GM21367 (cell line): ENCODE measurements at regions not wholly inside any gene's neighbourhood (a gene's known extent, or its start where the extent isn't known, plus 50 kb on each side); places are given as distances from the start of the nearest gene placed in this dataset.

Experiments
- ATAC-seq: cut with Tn5 transposase; IDR thresholded peaks from one replicate; pipeline ENCODE4 v1.9.1; 2021; ENCODE audit not compliant: unreplicated experiment

GRCh38 chr7:124692425-124692824 lies 73.2 kb downstream of the GPR37 start:
- ATAC-seq = no peak

GRCh38 chr7:124690840-124691239 lies 74.8 kb downstream of the GPR37 start:
- ATAC-seq = no peak

GRCh38 chr7:124689931-124690330 lies 75.7 kb downstream of the GPR37 start:
- no peak for ATAC-seq

DNA sequence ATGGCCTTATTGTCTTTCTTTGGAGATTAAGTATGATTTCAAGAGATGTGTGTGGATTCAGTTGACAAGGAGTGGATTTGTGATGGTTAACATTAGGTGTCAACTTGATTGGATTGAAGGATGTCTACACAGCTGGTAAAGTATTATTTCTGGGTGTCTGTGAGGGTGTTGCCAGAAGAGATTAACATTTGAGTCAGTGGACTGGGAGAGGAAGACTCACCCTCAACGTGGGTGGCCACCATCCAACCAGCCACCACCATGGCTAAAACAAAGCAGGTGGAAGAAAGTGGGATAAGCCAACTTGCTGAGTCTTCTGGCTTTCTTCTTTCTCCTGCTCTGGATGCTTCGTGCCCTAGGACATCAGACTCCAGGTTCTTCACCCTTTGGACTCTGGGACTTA lies 76.1 kb downstream of the GPR37 start:
- ATAC-seq = no peak

- no peak for ATAC-seq
These were observed 76.6 kb downstream of the GPR37 start for GRCh38 chr7:124688991-124689390.

DNA sequence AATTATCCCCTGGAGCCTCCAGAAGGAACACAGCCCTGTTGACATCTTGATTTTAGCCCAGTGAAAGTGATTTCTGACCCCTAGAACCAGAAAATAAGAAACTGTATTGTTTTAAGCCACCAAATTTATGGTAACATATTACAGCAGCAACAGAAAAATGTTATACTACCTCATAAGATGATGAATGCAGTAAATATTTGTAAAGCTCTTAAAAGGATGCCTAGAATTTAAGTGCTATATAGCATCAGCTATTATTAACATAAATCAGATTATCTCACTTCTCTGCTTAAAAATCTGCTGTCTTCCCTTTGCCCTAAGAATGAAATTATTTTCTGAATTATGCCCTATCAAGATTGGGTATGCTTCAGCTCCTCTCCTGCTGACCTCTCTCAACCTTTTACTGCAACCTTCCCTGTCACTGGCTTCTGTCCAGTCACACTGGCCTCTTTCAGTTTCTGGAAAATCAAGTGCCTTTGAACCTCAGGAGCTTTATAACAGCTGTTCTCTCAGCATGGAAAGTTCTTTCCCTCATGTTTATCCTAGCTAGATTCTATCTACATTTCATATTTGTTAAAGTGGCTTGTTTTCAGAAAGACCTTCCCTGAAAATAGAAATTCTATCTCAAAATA lies 78.9 kb downstream of the GPR37 start:
- no peak for ATAC-seq

DNA sequence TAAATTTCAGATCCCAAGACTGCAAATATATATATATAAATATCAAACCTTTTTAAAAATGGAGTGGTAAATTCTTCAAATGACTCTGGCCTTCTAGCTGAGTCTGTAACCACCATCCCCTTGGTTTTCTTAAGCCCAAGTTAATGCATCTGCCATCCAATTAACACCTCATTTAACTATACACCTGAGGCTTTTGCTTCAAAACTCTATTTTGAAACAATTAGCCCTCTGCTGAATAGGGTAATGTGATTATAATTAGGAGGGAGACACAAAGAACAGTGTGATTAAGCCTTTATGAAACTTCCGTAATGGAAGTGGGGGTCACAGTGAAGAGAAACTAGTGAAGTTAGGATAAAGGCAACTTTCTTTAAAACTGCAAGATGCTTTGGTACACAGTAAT lies 83.6 kb downstream of the GPR37 start:
- ATAC-seq = no peak

GRCh38 chr7:124680304-124680703 lies 85.3 kb downstream of the GPR37 start:
- no peak for ATAC-seq

DNA sequence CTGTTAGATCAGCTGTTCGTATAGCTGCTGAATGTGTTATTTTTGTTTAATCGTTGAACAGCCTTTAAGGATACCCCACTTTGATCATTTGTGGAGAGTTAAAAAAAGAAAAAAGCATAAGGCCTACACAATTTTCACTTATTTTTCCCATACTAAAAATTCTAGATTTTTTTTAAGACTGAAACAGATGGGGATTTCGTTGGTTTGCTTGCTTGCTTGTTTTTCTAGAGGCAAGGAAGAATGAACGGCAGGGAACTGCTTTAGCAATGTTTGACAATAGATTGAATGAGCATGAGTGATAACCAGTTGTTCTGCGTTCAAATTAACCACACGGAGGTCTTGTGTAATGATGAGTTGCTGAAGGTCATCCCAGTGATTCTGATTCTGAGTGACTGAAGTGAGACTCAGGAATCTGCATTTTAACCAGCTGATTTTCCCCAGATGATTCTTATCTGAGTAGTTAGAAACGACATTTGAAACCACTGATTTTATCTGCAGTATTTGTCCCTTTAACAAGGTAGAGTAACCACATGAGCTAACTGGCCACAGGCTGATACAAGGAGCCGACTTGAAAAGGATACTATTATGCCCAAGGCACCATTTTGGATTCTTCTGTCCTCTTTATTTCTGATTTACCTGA lies 85.9 kb downstream of the GPR37 start:
- no peak for ATAC-seq

DNA sequence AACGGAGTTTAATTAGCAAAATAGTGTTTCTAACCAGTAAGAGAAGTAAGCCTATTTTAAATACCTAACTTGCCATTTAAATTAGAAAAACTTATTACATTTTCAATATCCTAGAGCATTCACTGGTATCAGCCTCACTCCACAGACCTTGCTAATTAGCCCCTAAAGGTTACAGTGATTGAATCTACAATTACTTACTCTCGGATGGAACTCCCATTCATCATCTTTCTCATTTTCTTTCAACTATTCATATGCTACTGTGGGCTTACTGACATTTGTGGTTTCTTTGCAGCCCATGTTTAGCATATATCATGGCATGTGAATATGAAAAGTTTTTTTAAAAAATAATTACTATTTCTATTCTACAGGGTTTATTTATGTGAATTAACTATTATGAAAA lies 86.4 kb downstream of the GPR37 start:
- no peak for ATAC-seq

- ATAC-seq = no peak
These were observed 91.1 kb downstream of the GPR37 start for GRCh38 chr7:124674451-124674850.

DNA sequence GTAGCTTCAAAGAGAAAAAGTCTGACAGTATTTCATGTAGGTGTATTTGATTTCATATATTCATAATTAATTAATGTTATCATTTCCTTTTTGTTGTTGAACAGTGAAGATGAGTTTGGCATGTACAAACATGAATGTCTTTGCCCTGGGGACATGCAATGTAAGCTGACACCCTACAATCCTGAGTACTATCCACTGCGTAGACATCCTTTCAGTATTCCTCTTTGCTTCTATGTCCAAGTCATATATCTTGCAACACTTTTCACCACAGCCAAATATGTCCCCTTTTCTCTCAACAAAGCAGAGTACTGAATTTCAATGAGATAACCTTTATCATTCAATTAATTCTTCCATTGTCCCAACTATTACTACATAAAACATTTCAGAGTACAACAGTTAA lies 93.6 kb downstream of the GPR37 start:
- no peak for ATAC-seq

DNA sequence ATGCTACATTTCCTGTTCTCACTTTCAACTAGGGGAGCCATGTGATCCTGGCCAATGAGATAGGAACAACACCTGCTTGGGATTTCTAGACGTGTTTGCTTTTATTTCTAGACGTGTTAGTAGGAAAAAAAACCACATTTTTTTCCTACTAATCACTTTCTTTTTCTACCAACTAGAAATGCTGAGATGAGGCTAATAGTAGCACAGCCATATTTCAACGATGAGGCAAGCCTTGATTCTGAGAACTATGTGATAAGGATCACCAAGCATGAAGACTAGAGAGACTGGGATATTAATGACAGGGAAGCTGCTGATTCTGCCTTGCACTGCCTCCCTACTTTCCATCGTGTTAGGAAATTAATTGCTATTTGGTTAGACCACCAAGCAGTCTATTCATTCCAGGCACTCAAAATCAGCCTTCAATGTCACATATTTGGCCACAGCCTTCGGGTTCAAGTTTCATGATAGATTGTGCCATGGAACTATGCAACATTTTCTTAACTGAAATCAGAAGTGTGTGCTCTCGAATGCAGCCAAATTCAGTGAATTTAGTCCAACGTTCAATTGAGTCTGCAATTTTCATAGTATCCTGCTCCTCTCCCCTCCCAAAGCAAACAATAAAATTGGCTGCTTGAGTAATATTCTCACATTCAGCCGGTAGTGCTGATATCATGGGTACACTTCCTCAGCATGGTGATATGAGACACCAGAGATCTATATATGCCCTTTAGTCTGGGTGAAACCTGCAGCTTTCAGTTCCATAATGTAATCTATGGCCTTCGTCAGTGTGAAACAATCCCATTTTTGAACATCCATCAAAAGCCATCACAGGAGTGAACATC lies 98.1 kb downstream of the GPR37 start:
- ATAC-seq = no peak

DNA sequence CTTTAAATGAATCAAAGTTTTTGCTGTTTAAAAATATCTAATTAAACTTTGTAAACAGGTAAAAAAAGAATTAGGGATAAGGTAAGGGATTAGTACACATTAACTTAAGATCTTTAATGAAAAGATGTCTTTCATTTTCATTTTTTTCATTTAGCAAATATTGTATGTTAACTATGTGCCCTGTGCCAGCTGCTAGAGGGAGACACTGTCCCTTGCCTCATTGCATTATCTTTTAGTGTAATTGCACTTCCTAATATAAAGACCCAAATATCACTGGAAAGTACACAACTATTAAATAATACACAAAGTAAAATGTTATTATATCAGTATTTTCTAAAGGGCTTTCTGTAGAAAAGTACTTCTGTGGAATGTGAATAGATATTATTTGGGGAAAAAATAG lies 102.7 kb downstream of the GPR37 start:
- no peak for ATAC-seq

GRCh38 chr7:124662372-124662771 lies 103.2 kb downstream of the GPR37 start:
- no peak for ATAC-seq

DNA sequence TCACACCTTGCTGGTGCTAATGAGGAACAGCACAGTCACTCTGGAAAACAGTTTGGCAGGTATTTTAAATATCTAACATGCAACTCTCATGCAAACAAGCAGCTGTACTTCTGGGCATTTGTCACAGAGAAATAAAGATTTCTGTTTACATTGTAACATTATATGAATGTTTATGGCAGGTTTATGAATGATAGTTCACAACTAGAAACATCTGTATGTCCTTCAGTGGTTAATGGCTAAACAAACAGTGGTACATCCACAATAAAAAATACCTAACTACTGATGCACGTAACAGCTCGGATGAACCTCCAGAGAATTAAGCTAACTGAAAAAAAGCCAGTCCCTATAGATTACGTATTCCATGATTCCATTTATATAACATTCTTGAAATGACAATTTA lies 109.6 kb downstream of the GPR37 start:
- ATAC-seq = no peak

GRCh38 chr7:124652237-124652636 lies 113.4 kb downstream of the GPR37 start:
- no peak for ATAC-seq

GRCh38 chr7:124651136-124651535 lies 114.5 kb downstream of the GPR37 start:
- ATAC-seq = no peak

DNA sequence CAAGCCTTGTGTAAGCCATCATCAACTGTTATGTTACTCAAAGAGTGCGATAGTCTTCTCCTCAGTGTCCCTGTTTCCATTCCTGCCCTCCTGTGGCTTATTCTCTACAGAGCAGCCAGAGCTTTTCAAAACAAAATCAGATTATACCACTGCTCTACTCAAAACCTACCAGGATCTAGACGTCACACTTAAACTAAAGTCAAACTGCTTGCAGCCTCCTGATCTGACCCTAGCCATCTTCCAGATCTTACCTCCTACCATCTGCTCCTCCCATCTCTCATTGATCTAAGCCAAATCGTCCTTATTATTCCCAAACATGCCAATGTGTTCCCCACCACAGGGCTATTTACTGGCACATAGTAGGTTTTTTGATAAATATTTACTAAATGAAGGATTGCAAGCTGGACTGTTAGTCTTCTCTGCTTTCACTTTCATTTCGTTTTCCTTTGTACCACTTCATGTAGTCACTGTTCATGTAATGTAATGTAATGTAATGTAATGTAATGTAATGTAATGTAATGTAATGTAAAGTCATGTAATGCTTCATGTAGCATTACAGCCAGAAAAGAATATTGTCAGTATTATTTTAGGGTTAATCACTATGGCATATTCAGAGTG lies 116.1 kb downstream of the GPR37 start:
- ATAC-seq = no peak

DNA sequence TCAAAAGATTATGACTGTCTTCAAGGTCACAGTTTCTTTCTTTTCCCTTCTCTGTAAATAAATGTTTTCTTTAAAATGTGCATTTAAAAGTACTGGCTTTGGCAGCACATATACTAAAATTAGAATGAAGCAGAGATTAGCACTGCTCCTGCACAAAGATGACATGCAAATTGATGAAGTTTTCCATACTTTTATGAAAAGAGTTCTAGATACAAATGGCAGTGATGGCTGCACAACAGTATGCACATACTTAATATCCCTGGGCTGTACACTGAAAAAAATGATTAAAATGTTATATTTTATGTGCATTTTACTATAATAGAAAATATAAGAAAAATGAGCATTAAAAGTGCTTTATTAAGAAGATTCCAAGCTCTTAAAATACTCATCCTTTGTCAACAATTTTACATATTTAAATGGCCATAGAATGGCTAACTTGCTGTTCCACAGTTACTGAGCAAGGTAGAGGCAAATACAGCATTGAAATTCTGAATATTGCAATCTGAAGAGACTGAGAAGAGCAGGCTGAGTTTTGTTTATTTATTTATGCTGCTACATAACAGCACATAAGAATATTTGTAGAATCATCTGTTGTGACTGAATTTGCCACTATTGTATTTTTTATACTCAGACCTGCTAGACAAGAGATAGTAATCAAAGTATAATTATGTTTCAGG lies 117.8 kb downstream of the GPR37 start:
- ATAC-seq = no peak

DNA sequence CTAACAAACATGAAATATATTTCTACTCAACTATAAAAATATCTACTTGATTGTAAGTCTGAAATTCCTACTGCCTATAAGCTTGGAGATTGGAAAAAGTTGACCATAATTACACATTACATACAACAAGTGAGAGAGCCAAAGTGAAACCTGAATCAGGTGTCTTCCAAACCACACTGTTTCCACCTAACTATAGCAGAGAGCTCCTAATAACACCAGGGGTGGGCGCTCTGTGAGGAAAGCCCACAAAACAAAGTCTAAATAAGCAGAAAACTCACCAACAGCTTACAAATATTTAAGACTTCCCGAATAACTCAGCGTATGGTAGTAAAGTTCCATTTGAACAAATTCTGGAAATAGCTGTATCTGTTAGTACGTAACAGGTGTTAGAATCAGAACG lies 119.9 kb downstream of the GPR37 start:
- no peak for ATAC-seq
